Astrocyte of the hippocampus (primary cell): ENCODE measurements at regions not wholly inside any gene's neighbourhood (a gene's known extent, or its start where the extent isn't known, plus 50 kb on each side); places are given as distances from the start of the nearest gene placed in this dataset.
"Not testable (repeated sequence)": the region's sequence is repeated elsewhere in the genome, so short reads cannot be mapped to it uniquely, and the experiment has no call there.

ENCODE experiments used
- DNase-seq: peaks from one replicate; pipeline ENCODE4 v3.0.0; 2011; ENCODE audit warnings: low read depth, low spot score

GRCh38 chr7:83306502-83306901 lies 143.8 kb upstream of the PCLO start:
- DNase-seq = no peak

DNA sequence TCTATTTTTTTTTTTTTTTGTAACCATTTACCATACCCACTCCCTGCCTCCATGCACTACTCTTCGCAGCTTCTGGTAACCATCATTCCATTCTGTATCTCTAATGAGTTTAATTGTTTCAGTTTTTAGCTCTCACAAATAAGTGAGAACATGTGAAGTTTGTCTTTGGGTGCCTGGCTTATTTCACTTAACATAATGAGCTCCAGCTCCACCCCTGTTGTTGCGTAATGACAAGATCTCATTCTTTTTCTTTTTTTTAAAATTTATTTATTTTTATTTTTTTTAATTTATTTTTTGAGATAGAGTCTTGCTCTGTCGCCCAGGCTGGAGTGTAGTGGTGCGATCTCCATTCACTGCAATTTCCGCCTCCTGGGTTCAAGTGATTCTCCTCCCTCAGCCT lies 142.3 kb upstream of the PCLO start:
- DNase-seq = no peak

DNA sequence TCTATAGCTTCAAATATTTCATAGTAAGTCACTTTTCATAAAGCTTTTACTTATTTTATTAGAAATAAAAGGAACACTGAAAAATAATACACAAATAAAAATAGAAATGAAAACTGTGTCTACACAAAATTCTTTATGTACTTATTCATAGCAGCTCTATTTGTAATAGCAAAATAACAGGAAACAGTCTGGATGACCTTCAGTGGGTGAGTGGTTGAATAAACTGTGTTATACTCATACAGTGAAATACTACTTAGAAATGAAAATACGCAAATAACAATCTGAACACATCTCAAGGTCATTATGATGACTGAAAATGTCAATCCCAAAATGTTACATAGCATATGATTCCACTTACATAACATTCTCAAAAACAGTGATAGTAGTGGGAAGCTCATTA lies 138.7 kb upstream of the PCLO start:
- DNase-seq = peak; percentile 10

DNA sequence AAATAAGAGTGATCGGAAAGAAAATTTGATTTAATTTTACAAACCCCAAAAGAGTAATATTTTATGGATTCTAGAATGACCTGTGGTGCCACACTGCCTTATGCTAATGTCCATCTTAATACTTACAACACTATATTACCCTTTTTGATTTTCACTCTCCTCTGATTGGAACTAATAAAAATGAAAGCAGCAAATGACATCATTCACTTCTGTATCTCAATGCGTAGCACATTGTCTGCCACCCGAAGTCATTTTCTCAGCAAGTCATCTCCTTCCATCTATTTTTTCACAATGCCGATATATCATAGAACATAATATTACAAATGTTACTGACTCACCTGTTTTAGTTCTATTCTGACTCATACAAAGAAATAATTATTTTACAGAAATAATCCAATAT lies 127.5 kb upstream of the PCLO start:
- DNase-seq = no peak

DNA sequence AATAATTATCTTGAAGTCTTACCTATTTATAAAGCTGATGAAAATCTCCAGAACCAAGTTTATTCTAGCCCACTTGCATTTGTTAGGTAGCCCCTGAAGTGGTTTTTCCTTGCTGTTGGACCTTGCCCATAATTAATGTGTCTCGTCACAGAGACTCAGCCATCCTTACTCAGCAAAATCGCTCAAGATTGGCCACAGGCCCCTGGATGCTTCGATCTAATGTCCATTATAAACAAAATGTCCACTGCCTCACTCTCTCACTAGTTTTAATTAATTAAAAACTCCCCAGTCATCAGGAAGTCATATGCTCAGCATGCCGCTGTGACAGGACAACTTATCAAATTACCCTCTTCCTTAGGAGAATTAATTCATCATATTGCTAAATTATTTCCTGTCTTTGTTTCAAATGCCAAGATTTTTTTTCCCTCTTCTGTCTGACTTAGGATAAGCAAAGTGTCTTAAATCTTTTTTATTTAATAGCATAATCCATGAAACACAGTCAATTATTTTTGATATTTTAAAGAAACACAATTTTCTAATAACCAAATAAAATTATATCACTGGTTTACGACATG lies 126.8 kb upstream of the PCLO start:
- no peak for DNase-seq

DNA sequence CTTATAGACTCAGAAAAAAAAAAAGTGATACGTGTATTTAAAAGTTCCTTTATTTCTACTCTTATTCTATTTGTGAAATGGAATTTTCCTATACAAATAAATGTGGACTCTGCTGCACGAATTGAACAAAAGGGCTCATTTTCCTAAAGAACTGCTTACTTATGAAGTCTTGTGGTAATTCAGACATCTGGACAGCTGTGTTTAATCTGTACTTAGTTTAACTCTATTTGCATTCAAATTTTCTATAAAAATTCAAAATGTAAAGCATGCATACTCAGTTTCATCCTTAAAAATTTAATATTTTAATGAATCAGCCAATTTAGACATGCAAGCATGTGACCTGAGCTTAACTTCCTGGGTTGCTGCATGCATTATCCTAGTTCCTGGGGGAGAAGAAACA lies 118.0 kb upstream of the PCLO start:
- no peak for DNase-seq

DNA sequence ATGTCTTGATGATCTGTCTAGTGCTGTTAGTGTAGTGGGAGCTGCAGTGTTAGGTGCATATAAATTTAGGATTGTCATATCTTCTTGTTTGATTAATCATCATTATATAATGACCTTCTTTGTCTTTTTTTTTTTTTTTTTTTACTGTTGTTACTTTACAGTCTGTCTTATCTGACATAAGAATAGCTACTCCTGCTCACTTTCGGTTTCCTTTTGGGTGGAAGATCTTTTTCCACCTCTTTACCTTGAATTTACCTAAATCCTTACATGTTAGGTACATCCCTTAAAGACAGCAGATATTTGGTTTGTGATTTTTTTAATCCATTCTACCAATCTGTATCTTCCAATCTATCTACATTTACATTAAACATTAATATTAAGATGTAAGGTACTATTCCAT lies 113.6 kb upstream of the PCLO start:
- no peak for DNase-seq

DNA sequence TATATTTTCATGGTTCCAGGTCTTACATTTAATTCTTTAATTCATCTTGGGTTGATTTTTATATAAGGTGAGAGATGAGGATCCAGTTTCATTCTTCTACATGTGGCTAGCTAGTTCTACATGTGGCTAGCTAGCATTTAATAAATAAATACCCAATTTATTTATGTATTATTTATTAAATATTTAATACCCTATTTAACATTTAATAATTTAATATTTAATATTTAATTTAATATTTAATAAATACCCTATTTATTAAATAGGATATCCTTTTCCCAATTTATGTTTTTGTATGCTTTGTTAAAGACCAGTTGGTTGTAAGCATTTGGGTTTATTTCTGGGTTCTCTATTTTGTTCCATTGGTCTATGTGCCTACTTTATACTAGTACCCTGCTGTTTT lies 111.0 kb upstream of the PCLO start:
- no peak for DNase-seq

DNA sequence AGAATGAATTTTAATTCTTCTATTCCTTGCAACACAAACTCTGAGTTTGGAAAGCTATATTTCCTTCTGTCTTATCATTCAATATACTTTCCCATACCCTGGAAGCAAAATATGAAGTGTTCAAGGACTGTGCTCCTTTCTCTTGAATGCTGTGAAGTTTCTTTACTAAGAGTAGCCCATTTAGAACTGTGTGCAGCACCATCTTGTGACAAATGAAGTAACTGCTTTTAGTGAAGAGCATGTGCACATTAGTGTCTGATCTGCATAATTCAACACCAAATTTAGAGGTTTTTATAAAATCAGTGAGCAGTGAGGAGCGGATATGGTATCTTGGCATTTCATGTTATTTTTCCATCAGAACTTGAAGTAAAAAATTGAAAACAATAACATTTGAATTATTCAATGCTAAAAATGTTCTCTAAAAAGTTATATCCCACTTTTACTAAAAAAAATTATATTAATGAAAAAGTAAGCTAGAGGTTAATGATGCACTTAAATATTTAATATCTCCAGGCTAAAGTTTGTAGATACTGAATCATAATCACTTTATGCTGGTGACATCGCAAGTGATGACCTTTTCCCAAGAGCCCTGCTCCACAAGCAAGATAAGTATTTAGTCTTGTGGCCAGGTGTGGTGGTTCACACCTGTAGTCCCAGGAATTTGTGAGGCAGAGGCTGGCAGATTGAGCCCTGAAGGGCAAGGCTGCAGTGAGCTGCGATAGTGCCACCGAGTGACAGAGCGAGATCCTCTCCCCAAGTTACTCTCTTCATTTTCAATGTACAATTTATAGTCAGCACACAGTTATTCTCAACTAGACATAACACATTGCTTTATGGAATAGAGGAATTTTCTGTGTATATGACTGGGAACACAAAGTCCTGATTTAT lies 108.8 kb upstream of the PCLO start:
- peak; percentile 67 for DNase-seq

- no peak for DNase-seq
These were observed 107.7 kb upstream of the PCLO start for GRCh38 chr7:83270407-83270806.

GRCh38 chr7:83267141-83267631 lies 104.5 kb upstream of the PCLO start:
- peak; percentile 5 for DNase-seq

- DNase-seq = peak; percentile 63
These were observed 100.9 kb upstream of the PCLO start for GRCh38 chr7:83263442-83264034.

DNA sequence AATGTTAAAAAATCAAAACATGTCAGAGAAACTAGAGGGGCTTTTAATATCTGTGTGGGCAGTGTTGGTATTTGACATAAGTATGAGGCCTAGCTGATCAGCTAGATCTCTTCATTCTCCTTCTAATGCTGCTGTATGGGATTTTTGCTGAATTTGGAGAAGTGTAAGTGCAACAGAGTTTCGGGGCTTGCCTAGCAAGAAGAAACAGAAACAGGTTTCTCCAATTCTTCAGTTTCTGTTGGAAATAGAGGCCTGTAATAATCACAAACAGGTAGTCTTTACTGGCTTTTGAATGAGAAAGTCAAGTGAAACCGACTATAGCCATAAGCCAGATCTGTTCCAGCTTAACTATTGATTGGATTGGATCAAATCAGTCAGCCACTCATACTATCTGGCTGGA lies 96.4 kb upstream of the PCLO start:
- no peak for DNase-seq

GRCh38 chr7:83248000-83248399 lies 85.3 kb upstream of the PCLO start:
- peak; percentile 3 for DNase-seq

DNA sequence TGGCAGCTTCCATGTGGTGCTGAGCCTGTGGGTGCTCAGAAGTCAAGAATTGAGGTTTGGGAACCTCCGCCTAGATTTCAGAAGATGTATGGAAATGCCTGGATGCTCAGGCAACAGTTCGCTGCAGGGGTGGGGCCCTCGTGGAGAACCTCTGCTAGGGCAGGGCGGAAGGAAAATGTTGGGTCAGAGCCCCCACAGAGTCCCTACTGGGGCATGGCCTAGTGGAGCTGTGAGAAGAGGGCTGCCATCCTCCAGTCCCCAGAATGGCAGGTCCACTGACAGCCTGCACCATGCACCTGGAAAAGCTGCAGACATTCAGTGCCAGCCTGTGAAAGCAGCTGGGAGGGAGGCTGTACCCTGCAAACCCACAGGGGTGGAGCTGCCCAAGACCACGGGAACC lies 56.5 kb upstream of the PCLO start:
- not testable (repeated sequence) for DNase-seq

DNA sequence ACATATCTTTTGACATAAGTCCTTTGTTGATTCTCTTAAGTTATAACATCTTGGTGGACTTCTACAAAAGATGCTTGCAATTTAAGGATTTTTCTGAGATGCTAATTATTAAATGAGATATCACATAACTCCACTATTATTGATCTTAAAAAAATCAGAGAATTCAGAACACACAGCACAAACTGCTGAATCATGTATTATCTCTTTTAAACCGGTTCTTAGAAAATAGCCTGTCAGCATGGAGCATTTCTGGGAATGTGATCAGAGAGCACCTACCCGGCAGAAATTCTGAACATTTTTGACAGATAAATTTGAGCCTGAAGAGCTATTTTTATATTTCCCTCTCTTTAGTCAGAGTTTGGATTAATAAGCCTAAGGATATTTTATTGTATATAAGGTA lies 50.2 kb upstream of the PCLO start:
- DNase-seq = no peak
